Nephron progenitor cell (in vitro differentiated cells): ENCODE measurements at regions not wholly inside any gene's neighbourhood (a gene's known extent, or its start where the extent isn't known, plus 50 kb on each side); places are given as distances from the start of the nearest gene placed in this dataset.

Experiments
- DNase-seq: peaks from one replicate; pipeline ENCODE4 v3.0.0; 2021
- H3K27ac Mint-ChIP-seq: 2 replicates; pipeline ENCODE4 v1.8.0; 2021; ENCODE audit warnings: mild to moderate bottlenecking, moderate library complexity, mixed read lengths
- H3K27me3 Mint-ChIP-seq: 2 replicates; pipeline ENCODE4 v1.8.0; 2021; ENCODE audit warnings: mild to moderate bottlenecking, low read depth, mixed read lengths; ENCODE audit not compliant: poor library complexity
- H3K36me3 Mint-ChIP-seq: 2 replicates; pipeline ENCODE4 v1.8.0; 2021; ENCODE audit warnings: low read depth, mixed read lengths
- H3K4me1 Mint-ChIP-seq: 2 replicates; pipeline ENCODE4 v1.8.0; 2021; ENCODE audit warnings: mixed read lengths
- H3K4me3 Mint-ChIP-seq: 2 replicates; pipeline ENCODE4 v1.8.0; 2021; ENCODE audit warnings: mild to moderate bottlenecking, moderate library complexity, mixed read lengths
- H3K9me3 Mint-ChIP-seq: 2 replicates; pipeline ENCODE4 v1.8.0; 2021; ENCODE audit warnings: mild to moderate bottlenecking, moderate library complexity, mixed read lengths
- CTCF ChIP-seq: fragments of 200-600 bp; sonication (generic); IDR thresholded peaks from 2 replicates; pipeline ENCODE4 v1.5.0; 2021; ENCODE audit warnings: antibody characterized with exemption

GRCh38 chr15:26213427-26213826 lies 350.3 kb upstream of the ATP10A start:
- no peak for TF ChIP-seq CTCF
- no peak for DNase-seq
- no peak overlapping the region for H3K27ac Mint-ChIP-seq
- no peak overlapping the region for H3K4me3 Mint-ChIP-seq
- H3K36me3 Mint-ChIP-seq = no peaks in the 10 kb centered on the region
- no peaks in the 10 kb centered on the region for H3K9me3 Mint-ChIP-seq
- peaks cover 10% of the 10 kb centered on the region for H3K27me3 Mint-ChIP-seq
- peaks cover 5% of the 10 kb centered on the region for H3K4me1 Mint-ChIP-seq

DNA sequence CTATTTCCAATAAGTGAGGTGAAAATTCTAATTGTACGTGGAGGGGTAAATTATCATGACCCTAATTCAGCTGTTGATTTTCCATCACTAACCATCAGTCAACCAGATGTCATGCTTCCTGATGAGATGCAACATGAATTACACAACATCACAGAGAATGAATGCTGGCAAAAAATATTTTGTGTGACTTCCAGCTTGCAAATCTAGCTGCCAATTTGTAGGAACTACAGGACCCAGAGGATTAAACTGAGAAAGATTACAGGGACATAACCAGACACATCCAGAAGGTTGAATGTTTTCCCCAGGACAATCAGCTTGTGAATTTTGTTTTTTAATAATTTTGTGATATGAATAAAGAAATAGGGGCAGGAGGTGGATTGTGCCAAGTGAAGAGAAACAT lies 349.0 kb upstream of the ATP10A start:
- no peak for TF ChIP-seq CTCF
- no peak for DNase-seq
- H3K4me3 Mint-ChIP-seq = no peak overlapping the region
- H3K27ac Mint-ChIP-seq = no peak overlapping the region
- no peaks in the 10 kb centered on the region for H3K36me3 Mint-ChIP-seq
- no peaks in the 10 kb centered on the region for H3K4me1 Mint-ChIP-seq
- H3K9me3 Mint-ChIP-seq = no peaks in the 10 kb centered on the region
- peaks cover 14% of the 10 kb centered on the region for H3K27me3 Mint-ChIP-seq

DNA sequence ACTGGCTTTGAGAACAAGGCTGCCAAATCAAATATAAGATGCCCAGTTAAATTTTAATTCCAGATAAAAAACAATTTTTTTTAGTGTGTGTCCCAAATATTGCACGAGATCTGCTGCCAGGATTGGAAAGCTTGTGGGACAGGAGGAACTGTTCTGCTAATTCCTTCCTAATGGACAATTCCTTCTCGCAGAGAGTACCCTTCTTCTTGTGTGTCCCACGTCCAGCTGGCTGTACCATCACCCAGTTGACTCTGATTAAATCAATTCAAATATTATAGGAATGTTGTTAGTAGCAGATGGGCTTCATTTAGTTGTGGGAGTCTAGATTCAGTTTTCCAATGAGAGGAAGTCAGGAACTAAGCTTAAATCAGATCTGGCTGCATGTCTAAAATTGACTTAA lies 347.9 kb upstream of the ATP10A start:
- Mint-ChIP-seq H3K27me3 (peaks cover 10% of the 10 kb centered on the region), H3K27ac (no peak overlapping the region), H3K4me3 (no peak overlapping the region), H3K36me3 (no peaks in the 10 kb centered on the region), H3K9me3 (no peaks in the 10 kb centered on the region), H3K4me1 (no peaks in the 10 kb centered on the region)
- no peak for DNase-seq
- TF ChIP-seq CTCF = no peak

DNA sequence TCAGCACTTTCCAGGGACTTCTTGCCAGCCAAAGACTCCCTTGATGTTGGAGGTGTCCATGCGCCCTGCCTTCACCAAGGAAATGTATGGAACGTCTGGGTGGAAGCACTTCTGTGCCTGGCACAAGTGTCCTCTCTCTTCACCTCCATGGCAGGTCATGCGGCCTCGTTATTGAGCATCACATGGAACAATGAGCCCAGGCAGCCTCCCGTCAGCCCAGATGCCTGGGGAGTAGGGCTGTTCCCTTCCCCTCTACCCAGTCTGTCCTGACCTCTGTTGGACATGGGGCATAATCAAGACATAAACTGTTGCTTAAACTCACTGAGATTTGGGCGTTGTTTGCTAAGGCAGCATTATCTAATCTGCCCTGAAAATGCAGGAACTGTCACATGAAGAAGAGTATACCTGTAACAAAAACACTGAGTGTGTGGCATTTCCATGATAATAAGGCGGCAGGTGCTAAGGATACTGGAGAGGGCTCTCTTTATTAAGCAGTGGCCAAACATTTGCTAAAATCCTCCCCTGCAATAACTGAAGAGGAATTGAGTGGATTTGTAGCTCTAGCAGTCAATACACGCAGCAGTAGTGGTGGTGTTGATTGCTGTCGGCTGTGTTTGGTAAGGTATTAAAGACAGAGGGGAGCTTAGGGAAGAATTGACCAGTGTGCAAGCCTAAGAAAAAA lies 338.2 kb upstream of the ATP10A start:
- H3K4me3 Mint-ChIP-seq = no peak overlapping the region
- H3K9me3 Mint-ChIP-seq = no peaks in the 10 kb centered on the region
- H3K4me1 Mint-ChIP-seq = no peaks in the 10 kb centered on the region
- no peak for TF ChIP-seq CTCF
- H3K36me3 Mint-ChIP-seq = no peaks in the 10 kb centered on the region
- peaks cover 22% of the 10 kb centered on the region for H3K27me3 Mint-ChIP-seq
- no peak for DNase-seq
- no peak overlapping the region for H3K27ac Mint-ChIP-seq

GRCh38 chr15:26200427-26200826 lies 337.3 kb upstream of the ATP10A start:
- H3K4me1 Mint-ChIP-seq = no peaks in the 10 kb centered on the region
- no peaks in the 10 kb centered on the region for H3K9me3 Mint-ChIP-seq

More at GRCh38 chr15:26200427-26200826, 337.3 kb upstream of the ATP10A start:
- no peak overlapping the region for H3K27ac Mint-ChIP-seq
- H3K27me3 Mint-ChIP-seq = peaks cover 22% of the 10 kb centered on the region
- no peak for TF ChIP-seq CTCF
- DNase-seq = no peak
- H3K4me3 Mint-ChIP-seq = no peak overlapping the region
- H3K36me3 Mint-ChIP-seq = no peaks in the 10 kb centered on the region
